ENCODE measurements at regions not wholly inside any gene's neighbourhood (a gene's known extent, or its start where the extent isn't known, plus 50 kb on each side); places are given as distances from the start of the nearest gene placed in this dataset.

DNA sequence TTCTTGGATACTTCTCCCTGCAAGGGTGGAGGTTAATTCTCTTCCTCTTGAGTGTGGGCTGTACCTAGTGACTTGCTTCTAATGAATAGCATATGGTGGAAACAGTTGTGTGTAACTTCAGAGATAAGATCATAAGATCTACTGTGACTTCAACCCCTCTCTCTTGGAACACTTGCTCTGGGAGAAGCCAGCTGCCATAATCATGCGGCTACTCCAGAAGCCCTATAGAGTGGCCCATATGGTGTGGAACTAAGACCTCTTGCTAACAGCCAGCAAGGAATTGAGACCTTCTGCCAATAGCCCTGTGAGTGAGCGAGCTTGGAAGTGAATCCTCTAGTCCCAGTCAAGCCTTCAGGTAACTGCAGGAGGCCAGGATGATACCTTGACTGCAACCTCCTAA lies 81.1 kb downstream of the RBMX2 start (continued):
- TF ChIP-seq STAT1 (IDR thresholded peaks at IDR 0.05; ENCODE audit: unreplicated experiment) (no peak), NANOG (IDR thresholded peaks at IDR 0.05; ENCODE audit: borderline replicate concordance) (no peak), ZNF331 (CRISPR knock-in tag; IDR thresholded peaks at IDR 0.05; ENCODE audit: low read depth) (no peak)

DNA sequence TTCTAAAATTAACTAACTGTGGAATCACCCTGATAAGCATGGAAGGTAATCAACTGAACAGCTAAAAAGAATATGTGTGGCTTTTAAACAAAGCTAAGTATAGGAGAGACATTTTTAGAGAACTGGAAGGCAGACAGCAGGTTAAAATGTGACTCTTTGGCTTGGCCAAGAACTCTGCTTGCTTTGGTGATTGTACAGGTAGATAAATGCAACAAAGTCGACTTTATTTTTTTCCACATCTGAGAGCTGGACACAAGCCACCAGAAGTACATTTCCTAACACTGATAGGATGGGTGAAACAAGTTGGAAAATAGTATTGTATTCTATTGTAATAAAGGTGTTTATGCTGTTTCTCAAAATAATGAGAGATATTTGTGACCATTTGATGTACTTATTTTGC lies 84.1 kb downstream of the RBMX2 start:
- H4K20me1 ChIP-seq (replicated peaks; ENCODE audit: insufficient read depth), result no peaks in the 10 kb centered on the region
- H3F3A ChIP-seq (replicated peaks; ENCODE audit: low read depth), result no peaks in the 10 kb centered on the region
- ATAC-seq (no peak), DNase-seq (ENCODE audit: low spot score) (no peak)
- Mint-ChIP-seq H3K36me3 (ENCODE audit: low read depth) (no peaks in the 10 kb centered on the region), H3K4me1 (peaks cover 6% of the 10 kb centered on the region; the same call in 1 of the 3 replicates), H3K27ac (no peak overlapping the region), H3K27me3 (ENCODE audit: insufficient read depth, low read depth, poor library complexity) (no peaks in the 10 kb centered on the region), H3K9me3 (no peaks in the 10 kb centered on the region), H3K4me3 (no peak overlapping the region)
- TF ChIP-seq STAT1 (IDR thresholded peaks at IDR 0.05; ENCODE audit: unreplicated experiment), result no peak
- TF ChIP-seq, protein P1, sequence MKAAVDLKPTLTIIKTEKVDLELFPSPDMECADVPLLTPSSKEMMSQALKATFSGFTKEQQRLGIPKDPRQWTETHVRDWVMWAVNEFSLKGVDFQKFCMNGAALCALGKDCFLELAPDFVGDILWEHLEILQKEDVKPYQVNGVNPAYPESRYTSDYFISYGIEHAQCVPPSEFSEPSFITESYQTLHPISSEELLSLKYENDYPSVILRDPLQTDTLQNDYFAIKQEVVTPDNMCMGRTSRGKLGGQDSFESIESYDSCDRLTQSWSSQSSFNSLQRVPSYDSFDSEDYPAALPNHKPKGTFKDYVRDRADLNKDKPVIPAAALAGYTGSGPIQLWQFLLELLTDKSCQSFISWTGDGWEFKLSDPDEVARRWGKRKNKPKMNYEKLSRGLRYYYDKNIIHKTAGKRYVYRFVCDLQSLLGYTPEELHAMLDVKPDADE (IDR thresholded peaks at IDR 0.05), result no peak
- TF ChIP-seq, protein P2, sequence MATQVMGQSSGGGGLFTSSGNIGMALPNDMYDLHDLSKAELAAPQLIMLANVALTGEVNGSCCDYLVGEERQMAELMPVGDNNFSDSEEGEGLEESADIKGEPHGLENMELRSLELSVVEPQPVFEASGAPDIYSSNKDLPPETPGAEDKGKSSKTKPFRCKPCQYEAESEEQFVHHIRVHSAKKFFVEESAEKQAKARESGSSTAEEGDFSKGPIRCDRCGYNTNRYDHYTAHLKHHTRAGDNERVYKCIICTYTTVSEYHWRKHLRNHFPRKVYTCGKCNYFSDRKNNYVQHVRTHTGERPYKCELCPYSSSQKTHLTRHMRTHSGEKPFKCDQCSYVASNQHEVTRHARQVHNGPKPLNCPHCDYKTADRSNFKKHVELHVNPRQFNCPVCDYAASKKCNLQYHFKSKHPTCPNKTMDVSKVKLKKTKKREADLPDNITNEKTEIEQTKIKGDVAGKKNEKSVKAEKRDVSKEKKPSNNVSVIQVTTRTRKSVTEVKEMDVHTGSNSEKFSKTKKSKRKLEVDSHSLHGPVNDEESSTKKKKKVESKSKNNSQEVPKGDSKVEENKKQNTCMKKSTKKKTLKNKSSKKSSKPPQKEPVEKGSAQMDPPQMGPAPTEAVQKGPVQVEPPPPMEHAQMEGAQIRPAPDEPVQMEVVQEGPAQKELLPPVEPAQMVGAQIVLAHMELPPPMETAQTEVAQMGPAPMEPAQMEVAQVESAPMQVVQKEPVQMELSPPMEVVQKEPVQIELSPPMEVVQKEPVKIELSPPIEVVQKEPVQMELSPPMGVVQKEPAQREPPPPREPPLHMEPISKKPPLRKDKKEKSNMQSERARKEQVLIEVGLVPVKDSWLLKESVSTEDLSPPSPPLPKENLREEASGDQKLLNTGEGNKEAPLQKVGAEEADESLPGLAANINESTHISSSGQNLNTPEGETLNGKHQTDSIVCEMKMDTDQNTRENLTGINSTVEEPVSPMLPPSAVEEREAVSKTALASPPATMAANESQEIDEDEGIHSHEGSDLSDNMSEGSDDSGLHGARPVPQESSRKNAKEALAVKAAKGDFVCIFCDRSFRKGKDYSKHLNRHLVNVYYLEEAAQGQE (IDR thresholded peaks at IDR 0.05; ENCODE audit: unreplicated experiment), result no peak
- no peak for TF ChIP-seq NANOG (IDR thresholded peaks at IDR 0.05; ENCODE audit: borderline replicate concordance)
- no peak for TF ChIP-seq ZNF331 (CRISPR knock-in tag; IDR thresholded peaks at IDR 0.05; ENCODE audit: low read depth)
- TF ChIP-seq ZNF114 (CRISPR knock-in tag; IDR thresholded peaks at IDR 0.05), result no peak
- TF ChIP-seq, protein P3, sequence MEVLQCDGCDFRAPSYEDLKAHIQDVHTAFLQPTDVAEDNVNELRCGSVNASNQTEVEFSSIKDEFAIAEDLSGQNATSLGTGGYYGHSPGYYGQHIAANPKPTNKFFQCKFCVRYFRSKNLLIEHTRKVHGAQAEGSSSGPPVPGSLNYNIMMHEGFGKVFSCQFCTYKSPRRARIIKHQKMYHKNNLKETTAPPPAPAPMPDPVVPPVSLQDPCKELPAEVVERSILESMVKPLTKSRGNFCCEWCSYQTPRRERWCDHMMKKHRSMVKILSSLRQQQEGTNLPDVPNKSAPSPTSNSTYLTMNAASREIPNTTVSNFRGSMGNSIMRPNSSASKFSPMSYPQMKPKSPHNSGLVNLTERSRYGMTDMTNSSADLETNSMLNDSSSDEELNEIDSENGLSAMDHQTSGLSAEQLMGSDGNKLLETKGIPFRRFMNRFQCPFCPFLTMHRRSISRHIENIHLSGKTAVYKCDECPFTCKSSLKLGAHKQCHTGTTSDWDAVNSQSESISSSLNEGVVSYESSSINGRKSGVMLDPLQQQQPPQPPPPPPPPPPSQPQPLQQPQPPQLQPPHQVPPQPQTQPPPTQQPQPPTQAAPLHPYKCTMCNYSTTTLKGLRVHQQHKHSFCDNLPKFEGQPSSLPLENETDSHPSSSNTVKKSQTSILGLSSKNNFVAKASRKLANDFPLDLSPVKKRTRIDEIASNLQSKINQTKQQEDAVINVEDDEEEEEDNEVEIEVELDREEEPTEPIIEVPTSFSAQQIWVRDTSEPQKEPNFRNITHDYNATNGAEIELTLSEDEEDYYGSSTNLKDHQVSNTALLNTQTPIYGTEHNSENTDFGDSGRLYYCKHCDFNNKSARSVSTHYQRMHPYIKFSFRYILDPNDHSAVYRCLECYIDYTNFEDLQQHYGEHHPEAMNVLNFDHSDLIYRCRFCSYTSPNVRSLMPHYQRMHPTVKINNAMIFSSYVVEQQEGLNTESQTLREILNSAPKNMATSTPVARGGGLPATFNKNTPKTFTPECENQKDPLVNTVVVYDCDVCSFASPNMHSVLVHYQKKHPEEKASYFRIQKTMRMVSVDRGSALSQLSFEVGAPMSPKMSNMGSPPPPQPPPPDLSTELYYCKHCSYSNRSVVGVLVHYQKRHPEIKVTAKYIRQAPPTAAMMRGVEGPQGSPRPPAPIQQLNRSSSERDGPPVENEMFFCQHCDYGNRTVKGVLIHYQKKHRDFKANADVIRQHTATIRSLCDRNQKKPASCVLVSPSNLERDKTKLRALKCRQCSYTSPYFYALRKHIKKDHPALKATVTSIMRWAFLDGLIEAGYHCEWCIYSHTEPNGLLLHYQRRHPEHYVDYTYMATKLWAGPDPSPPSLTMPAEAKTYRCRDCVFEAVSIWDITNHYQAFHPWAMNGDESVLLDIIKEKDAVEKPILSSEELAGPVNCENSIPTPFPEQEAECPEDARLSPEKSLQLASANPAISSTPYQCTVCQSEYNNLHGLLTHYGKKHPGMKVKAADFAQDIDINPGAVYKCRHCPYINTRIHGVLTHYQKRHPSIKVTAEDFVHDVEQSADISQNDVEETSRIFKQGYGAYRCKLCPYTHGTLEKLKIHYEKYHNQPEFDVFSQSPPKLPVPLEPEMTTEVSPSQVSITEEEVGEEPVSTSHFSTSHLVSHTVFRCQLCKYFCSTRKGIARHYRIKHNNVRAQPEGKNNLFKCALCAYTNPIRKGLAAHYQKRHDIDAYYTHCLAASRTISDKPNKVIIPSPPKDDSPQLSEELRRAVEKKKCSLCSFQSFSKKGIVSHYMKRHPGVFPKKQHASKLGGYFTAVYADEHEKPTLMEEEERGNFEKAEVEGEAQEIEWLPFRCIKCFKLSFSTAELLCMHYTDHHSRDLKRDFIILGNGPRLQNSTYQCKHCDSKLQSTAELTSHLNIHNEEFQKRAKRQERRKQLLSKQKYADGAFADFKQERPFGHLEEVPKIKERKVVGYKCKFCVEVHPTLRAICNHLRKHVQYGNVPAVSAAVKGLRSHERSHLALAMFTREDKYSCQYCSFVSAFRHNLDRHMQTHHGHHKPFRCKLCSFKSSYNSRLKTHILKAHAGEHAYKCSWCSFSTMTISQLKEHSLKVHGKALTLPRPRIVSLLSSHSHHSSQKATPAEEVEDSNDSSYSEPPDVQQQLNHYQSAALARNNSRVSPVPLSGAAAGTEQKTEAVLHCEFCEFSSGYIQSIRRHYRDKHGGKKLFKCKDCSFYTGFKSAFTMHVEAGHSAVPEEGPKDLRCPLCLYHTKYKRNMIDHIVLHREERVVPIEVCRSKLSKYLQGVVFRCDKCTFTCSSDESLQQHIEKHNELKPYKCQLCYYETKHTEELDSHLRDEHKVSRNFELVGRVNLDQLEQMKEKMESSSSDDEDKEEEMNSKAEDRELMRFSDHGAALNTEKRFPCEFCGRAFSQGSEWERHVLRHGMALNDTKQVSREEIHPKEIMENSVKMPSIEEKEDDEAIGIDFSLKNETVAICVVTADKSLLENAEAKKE (CRISPR knock-in tag; IDR thresholded peaks at IDR 0.05), result no peak
- TF ChIP-seq POLR2AphosphoS5 (IDR thresholded peaks at IDR 0.05; ENCODE audit: low read depth), result no peak
- no peak for TF ChIP-seq CREB1 (CRISPR knock-in tag; IDR thresholded peaks at IDR 0.05; ENCODE audit: low read depth)
- TF ChIP-seq, protein P4, sequence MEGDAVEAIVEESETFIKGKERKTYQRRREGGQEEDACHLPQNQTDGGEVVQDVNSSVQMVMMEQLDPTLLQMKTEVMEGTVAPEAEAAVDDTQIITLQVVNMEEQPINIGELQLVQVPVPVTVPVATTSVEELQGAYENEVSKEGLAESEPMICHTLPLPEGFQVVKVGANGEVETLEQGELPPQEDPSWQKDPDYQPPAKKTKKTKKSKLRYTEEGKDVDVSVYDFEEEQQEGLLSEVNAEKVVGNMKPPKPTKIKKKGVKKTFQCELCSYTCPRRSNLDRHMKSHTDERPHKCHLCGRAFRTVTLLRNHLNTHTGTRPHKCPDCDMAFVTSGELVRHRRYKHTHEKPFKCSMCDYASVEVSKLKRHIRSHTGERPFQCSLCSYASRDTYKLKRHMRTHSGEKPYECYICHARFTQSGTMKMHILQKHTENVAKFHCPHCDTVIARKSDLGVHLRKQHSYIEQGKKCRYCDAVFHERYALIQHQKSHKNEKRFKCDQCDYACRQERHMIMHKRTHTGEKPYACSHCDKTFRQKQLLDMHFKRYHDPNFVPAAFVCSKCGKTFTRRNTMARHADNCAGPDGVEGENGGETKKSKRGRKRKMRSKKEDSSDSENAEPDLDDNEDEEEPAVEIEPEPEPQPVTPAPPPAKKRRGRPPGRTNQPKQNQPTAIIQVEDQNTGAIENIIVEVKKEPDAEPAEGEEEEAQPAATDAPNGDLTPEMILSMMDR (conservative IDR thresholded peaks at IDR 0.05; ENCODE audit: low read depth in 2 of 2), result no peak
- TF ChIP-seq EZH2phosphoT487 (IDR thresholded peaks at IDR 0.05; ENCODE audit: unreplicated experiment), result no peak
- TF ChIP-seq EZH2 (IDR thresholded peaks at IDR 0.05; ENCODE audit: low read depth, unreplicated experiment), result no peak
- TF ChIP-seq JUNB (IDR thresholded peaks at IDR 0.05; ENCODE audit: unreplicated experiment), result no peak
- no peaks in the 10 kb centered on the region for H3K9me2 ChIP-seq (ENCODE audit: insufficient read depth)
- H3K27me3 ChIP-seq (ENCODE audit: insufficient read depth), result no peaks in the 10 kb centered on the region
- no peak overlapping the region for H2AFZ ChIP-seq
- no peaks in the 10 kb centered on the region for H3K36me3 ChIP-seq (ENCODE audit: insufficient read depth)
- no peaks in the 10 kb centered on the region for H3K4me1 ChIP-seq (ENCODE audit: insufficient read depth)
- H3K4me2 ChIP-seq, result no peak overlapping the region
- no peaks in the 10 kb centered on the region for H3K79me2 ChIP-seq (replicated peaks; ENCODE audit: insufficient read depth)
- H3K27ac ChIP-seq (ENCODE audit: low read depth), result no peak overlapping the region
- H3K4me3 ChIP-seq, result no peak overlapping the region
